ENCODE measurements at regions not wholly inside any gene's neighbourhood (a gene's known extent, or its start where the extent isn't known, plus 50 kb on each side); places are given as distances from the start of the nearest gene placed in this dataset.

DNA sequence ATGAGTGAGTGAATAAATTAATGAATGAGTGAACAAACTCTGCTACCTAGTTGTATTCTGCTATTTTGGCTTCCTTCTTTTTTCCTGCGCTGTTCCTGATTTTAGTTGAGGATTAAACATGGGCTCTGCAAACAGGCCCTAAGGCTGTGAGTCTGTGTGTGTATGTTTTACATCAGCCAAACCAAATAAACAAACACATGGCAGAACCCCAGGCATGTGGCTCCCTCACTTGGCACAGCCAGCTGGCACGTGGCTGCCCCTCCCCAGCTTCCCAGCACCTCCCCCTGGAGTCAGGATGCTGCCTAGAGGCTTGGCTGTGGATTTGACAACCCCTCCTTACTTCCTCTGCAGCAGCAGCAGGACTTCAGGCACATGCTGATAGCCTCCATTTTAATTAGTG, 593.2 kb downstream of the INSC start:
- DNase-seq (ENCODE audit: low read depth) = no peak
- H3K4me3 ChIP-seq (ENCODE audit: low read depth, low read length) = no peak overlapping the region
- TF ChIP-seq, protein P1, sequence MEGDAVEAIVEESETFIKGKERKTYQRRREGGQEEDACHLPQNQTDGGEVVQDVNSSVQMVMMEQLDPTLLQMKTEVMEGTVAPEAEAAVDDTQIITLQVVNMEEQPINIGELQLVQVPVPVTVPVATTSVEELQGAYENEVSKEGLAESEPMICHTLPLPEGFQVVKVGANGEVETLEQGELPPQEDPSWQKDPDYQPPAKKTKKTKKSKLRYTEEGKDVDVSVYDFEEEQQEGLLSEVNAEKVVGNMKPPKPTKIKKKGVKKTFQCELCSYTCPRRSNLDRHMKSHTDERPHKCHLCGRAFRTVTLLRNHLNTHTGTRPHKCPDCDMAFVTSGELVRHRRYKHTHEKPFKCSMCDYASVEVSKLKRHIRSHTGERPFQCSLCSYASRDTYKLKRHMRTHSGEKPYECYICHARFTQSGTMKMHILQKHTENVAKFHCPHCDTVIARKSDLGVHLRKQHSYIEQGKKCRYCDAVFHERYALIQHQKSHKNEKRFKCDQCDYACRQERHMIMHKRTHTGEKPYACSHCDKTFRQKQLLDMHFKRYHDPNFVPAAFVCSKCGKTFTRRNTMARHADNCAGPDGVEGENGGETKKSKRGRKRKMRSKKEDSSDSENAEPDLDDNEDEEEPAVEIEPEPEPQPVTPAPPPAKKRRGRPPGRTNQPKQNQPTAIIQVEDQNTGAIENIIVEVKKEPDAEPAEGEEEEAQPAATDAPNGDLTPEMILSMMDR (IDR thresholded peaks at IDR 0.05; ENCODE audit: low read depth, low read length, missing control alignments) = no peak

DNA sequence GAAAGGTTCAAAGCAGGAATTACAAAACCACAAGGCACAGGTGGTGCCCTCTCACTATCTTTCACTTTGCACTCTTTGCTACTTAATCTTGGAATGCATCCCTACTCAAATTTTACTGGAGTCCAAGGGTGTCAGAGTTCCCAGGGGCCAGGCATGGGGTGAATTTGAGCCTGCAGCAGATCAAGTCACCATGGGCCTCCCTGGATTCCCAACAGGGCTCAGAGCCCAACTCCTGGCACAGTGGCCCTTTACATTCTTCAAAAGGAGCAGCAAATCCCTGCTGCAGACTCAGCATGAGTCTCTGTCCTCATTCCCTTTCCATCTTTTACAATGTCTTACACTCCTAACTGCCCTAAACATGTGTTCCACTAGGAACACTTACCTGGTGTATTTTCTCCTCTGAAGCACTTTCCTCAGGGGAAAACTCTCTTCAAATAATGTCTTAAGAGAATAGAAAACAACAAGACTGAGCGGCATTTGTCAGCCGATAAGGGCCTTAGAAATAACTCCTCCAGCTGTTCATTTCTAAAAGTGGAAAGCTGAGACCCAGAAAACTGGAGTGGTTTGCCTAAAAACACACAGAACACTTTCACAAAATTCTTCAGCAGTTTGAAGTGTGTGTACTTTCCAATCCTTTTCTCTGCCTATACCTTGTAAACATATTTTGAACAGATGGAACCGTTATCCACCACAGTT, 596.0 kb downstream of the INSC start:
- no peak for DNase-seq (ENCODE audit: low read depth)
- TF ChIP-seq, protein P1 (IDR thresholded peaks at IDR 0.05; ENCODE audit: low read depth, low read length, missing control alignments) = no peak

DNA sequence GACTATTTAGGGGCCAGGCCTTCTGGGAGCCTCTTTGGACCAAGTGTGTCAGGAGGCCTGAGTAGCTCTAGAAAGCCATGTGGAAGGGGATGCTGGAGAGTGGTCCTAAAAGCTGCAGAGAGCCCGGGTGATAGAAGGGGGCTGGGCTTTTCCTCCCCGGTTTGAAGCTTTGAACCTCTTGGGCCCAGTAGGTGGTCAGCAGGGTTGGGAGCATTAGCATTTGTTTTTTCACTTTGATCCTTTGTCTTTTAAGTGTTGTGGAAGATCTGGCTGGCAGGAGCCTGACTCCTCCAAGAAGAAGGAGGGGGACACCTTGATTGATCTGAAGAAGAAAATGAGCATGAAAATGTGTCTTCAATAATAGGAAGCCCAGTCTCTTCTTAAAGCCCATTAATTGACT, 596.6 kb downstream of the INSC start:
- TF ChIP-seq, protein P1 (IDR thresholded peaks at IDR 0.05; ENCODE audit: low read depth, low read length, missing control alignments) = no peak
- no peak overlapping the region for H3K4me3 ChIP-seq (ENCODE audit: low read depth, low read length)
- no peak for DNase-seq (ENCODE audit: low read depth)

More for the DNA sequence above, 596.0 kb downstream of the INSC start:
- no peak overlapping the region for H3K4me3 ChIP-seq (ENCODE audit: low read depth, low read length)

DNA sequence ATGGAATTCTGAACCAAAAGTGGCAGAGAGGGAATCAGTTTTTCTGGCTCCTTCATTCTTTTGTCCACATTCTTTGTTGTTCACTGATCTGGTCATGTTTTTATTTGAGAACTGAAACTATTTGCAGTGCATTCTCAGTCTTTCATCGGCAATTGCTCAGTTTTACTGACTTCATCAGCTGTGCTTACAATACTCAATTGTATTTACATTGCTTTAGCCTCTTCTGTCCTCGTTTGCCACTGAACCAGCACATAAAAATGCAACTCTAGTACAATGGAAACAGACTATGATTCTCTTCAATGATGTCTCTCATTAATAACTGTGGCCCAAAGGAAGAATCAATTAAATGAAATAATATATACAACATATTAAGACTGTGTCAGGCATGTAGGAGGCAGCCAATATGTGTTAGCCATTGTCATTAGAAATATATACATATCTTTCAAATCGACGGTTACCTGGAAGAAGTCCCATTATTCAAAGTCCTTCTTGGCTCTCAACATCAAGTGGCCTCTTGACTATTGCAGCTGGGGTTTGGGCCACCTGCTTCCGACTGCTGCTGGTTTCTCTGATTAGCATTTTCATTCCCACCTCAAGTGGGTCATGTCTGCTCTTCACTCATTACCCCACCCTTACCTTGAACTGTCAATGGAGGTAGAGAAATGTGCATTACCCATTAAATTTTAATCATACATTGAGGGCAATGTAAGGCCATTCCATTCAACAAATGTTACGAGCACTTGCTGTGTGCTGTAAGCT, 600.1 kb downstream of the INSC start:
- no peak overlapping the region for H3K4me3 ChIP-seq (ENCODE audit: low read depth, low read length)
- TF ChIP-seq, protein P1 (IDR thresholded peaks at IDR 0.05; ENCODE audit: low read depth, low read length, missing control alignments) = no peak
- no peak for DNase-seq (ENCODE audit: low read depth)

DNA sequence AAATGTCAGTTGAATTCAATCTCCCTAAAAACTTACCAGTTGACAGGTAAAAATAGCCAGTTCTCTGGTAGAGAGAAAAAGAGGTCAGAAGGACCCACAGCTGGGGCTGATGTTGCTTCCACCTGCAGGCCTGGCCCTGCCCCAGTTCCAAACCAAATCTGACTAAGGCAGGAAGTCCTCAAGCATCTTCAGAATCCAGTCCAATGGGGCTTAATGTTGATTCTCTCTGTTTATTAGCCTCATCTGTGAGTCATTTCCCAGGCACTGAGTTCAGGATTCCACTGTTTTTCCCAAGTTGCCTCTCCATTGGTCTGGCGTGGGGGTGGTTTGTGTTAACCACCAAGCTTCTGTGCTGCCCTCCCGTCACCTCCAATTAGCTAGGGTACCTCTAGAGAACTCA, 601.8 kb downstream of the INSC start:
- no peak for DNase-seq (ENCODE audit: low read depth)
- no peak overlapping the region for H3K4me3 ChIP-seq (ENCODE audit: low read depth, low read length)
- TF ChIP-seq, protein P1 (IDR thresholded peaks at IDR 0.05; ENCODE audit: low read depth, low read length, missing control alignments) = no peak

DNA sequence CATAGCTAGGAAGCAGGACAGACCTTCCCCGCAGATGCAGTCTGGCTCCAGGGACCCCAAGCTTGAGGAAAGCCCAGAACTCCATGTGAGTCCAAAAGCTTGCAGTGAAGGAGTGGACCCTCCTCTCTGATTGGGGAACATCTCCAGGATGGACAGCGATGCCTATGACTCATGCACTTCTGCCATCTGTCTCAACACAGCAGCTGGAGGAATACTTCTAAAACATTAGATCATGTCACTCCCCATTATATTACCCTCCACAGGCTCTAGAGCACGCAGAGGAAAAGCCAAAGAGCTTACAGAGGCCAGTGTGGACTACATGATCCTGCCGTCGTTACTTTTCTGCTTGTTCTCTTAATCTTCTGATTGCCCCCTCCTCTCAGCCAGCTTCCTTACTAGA, 605.7 kb downstream of the INSC start:
- DNase-seq (ENCODE audit: low read depth) = no peak
- no peak overlapping the region for H3K4me3 ChIP-seq (ENCODE audit: low read depth, low read length)
- TF ChIP-seq, protein P1 (IDR thresholded peaks at IDR 0.05; ENCODE audit: low read depth, low read length, missing control alignments) = no peak
